Renal cortex interstitium (tissue), 11 donors: ENCODE measurements at regions not wholly inside any gene's neighbourhood (a gene's known extent, or its start where the extent isn't known, plus 50 kb on each side); places are given as distances from the start of the nearest gene placed in this dataset.
"Not testable (repeated sequence)": the region's sequence is repeated elsewhere in the genome, so short reads cannot be mapped to it uniquely, and the experiment has no call there.

ENCODE experiments used
- DNase-seq, 11 donors: peaks; one replicate each; pipeline ENCODE4 v3.0.0-alpha.2; 2013; ENCODE audit warnings: low read depth in 9 of 11, low spot score in 4 of 11; ENCODE audit errors: extremely low read depth in 1 of 11

DNA sequence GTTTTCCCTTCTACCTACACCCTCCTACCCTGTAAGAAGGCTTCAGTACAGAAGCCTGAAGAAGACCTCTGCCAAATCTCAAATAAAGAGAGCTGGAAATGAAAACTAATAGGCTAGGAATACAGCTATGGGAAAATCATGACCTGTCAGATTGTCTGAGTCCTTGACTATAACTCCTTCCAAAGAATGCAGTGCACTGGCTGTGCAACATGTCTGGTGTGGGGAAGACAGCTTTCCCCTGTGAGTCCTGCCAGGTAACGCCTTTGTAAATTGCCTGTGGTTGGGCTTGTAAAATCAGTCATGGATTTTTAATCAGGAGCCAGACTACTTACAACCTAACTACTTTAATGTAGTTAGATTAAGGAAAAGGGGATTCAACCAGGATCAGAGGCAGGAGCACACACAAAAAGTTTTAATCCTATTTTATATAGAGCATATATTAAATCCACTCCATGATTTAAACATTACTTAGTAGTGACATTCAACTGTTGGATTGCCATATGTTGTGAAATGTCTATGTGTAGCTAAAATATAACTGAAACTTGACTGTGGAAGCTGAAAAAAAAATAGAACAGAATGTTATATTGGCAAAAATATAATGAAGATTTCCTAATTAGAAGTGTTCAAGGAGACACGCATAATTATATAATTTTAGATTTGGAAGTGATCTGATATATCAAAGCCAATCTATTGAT, 1667.8 kb downstream of the KCNT2 start:
- no peak for DNase-seq

GRCh38 chr1:194935864-194936263, 1672.4 kb downstream of the KCNT2 start:
- no peak for DNase-seq

- no peak for DNase-seq
These were observed 1677.1 kb downstream of the KCNT2 start for GRCh38 chr1:194931166-194931565.

- DNase-seq: no peak
These were observed 1678.1 kb downstream of the KCNT2 start for GRCh38 chr1:194930132-194930531.

DNA sequence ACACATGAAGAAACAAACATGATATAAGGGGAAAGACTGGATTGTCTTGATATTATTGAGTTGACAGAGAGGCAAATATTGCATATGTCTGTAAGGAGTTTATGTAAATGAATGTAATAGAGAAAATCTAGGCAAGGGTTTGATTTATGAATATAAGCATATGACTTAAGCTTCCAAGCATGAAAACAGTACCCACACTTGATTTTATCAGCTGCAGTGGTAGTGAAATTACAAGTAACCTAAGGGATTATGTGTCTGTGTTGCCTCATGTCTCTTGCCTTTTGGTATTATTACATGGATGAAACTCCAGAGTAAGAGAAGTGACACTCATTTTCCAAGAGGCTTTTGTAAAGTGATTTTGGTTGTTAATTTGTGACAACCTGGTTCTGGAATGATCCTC, 1678.9 kb downstream of the KCNT2 start:
- DNase-seq: no peak

GRCh38 chr1:194919146-194919545, 1689.1 kb downstream of the KCNT2 start:
- no peak for DNase-seq

DNA sequence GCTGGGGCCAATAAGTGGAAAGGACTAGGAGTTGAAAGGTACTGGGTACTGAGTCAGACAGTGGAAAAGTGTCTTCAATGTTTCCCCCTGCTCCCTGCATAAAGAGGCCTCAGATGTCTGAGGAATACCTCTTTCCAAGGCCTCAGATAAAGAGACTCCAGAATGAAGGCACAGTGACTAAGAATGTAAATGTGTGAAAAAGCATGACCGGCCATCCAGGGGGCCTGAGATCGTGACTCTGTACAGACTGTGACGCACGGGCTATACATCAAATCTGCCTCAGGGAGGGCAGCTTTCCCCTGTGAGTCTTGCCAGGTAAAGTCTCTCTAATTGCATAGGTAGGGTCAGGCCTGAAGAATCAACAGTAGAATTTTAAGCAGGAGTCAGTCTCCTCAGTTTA, 1690.5 kb downstream of the KCNT2 start:
- no peak for DNase-seq

DNA sequence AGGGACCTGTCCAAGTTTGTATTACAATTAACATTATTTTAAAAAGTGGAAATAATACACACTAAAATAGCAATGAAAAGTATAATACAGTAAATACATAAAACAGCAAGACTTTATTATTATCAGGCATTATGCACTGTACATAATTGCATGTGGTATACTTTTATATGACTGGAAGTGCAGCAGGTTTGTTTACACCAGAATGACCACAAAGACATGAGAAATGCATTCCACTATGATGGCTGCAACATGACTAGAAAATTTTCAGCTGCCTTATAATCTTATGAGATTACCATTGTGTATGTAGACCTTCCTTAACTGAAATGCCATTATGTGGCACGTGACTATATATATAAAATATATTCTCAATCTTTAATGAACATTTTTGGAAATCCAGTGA, 1699.6 kb downstream of the KCNT2 start:
- DNase-seq: no peak

- DNase-seq: no peak
These were observed 1704.7 kb downstream of the KCNT2 start for GRCh38 chr1:194903524-194903923.

DNA sequence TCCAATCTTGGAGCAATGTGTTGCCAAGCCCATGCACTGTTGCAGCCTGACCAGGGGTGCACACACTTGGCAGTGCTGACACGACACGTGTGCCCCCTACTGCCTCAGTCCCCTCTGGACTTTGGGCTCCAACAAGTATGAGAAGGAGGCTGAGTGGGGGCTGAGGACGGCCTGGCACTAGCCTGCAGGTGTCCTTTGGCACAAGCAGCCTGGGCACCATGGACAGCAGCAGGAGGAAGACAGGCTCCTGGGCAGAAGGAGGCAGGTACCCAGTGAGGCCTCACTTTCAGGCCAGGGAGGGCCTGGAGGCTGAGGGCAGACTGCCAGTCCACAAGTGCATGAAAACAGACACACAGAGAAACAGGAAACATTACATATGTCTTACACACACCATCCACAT, 1702.9 kb upstream of the B3GALT2 start:
- DNase-seq: no peak

GRCh38 chr1:194870860-194871259, 1684.4 kb upstream of the B3GALT2 start:
- DNase-seq: no peak

GRCh38 chr1:194866153-194866552, 1679.7 kb upstream of the B3GALT2 start:
- no peak for DNase-seq

- no peak for DNase-seq
These were observed 1679.0 kb upstream of the B3GALT2 start for GRCh38 chr1:194865383-194865782.

GRCh38 chr1:194862129-194862528, 1675.7 kb upstream of the B3GALT2 start:
- no peak for DNase-seq

- DNase-seq: no peak
These were observed 1674.1 kb upstream of the B3GALT2 start for GRCh38 chr1:194860248-194861201.

- DNase-seq: not testable (repeated sequence)
These were observed 1673.2 kb upstream of the B3GALT2 start for GRCh38 chr1:194859481-194860154.

GRCh38 chr1:194858811-194859480, 1672.5 kb upstream of the B3GALT2 start:
- not testable (repeated sequence) for DNase-seq

DNA sequence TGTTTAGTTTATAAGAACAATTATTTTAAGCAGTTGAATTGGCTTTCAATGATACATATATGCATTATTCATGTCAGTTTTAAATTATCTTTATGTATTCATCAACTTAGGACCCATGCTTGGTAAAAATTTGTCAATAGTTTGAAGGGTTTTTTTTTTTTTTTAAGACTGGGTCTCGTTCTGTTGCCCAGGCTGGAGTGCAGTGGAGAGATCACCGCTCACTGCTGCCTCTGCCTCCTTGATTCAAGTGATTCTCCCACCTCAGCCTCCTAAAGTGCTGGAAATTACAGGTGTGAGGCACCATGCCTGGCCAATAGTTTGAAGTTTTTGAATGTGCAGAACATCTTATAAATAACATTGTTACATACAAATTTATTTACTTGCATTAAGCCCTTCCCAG, 1671.0 kb upstream of the B3GALT2 start:
- DNase-seq: no peak

- peak in 4 of 11 donors; percentile 4 to 38 (median 28) for DNase-seq
These were observed 1662.4 kb upstream of the B3GALT2 start for GRCh38 chr1:194848846-194849245.
